KMS-11 (cell line): ENCODE measurements at regions not wholly inside any gene's neighbourhood (a gene's known extent, or its start where the extent isn't known, plus 50 kb on each side); places are given as distances from the start of the nearest gene placed in this dataset.
"Not testable (repeated sequence)": the region's sequence is repeated elsewhere in the genome, so short reads cannot be mapped to it uniquely, and the experiment has no call there.

Experiments
- H2AFZ ChIP-seq: fragments of 200-600 bp; sonication (generic); 2 replicates; pipeline ENCODE4 v1.6.1; 2016; ENCODE audit warnings: antibody characterized with exemption, mixed run types, low read depth
- H3K27ac ChIP-seq: fragments of 200-600 bp; sonication (generic); 2 replicates; pipeline ENCODE4 v1.6.1; 2016; ENCODE audit warnings: mild to moderate bottlenecking, mixed run types
- H3K27me3 ChIP-seq: fragments of 200-600 bp; sonication (generic); 2 replicates; pipeline ENCODE4 v1.6.1; 2017; ENCODE audit warnings: mild to moderate bottlenecking, low read depth, mixed run types, moderate library complexity; ENCODE audit not compliant: insufficient read depth
- H3K36me3 ChIP-seq: fragments of 200-600 bp; sonication (generic); 2 replicates; pipeline ENCODE4 v1.6.1; 2017; ENCODE audit warnings: mild to moderate bottlenecking, mixed run types; ENCODE audit not compliant: insufficient read depth
- H3K4me1 ChIP-seq: fragments of 200-600 bp; sonication (generic); 2 replicates; pipeline ENCODE4 v1.6.1; 2016; ENCODE audit warnings: mild to moderate bottlenecking, low read depth, mixed run types; ENCODE audit not compliant: poor library complexity, severe bottlenecking
- H3K4me2 ChIP-seq: fragments of 200-600 bp; sonication (generic); 2 replicates; pipeline ENCODE4 v1.7.0; 2016; ENCODE audit warnings: mild to moderate bottlenecking, mixed run types
- H3K4me3 ChIP-seq: fragments of 200-600 bp; sonication (generic); IDR thresholded peaks from 2 replicates; pipeline ENCODE4 v1.6.1; 2017; ENCODE audit warnings: low read depth, low read length, mixed read lengths; ENCODE audit not compliant: insufficient read depth
- H3K79me2 ChIP-seq: fragments of 200-600 bp; sonication (generic); 2 replicates; pipeline ENCODE4 v1.6.1; 2016; ENCODE audit warnings: low read depth, mixed run types; ENCODE audit not compliant: insufficient read depth
- H3K9ac ChIP-seq: fragments of 200-600 bp; sonication (generic); 2 replicates; pipeline ENCODE4 v1.6.1; 2016; ENCODE audit warnings: mild to moderate bottlenecking, mixed run types
- H4K20me1 ChIP-seq: fragments of 200-600 bp; sonication (generic); 2 replicates; pipeline ENCODE4 v1.6.1; 2016; ENCODE audit warnings: mild to moderate bottlenecking, mixed run types; ENCODE audit not compliant: insufficient read depth
- CTCF ChIP-seq: fragments of 200-600 bp; sonication (generic); conservative IDR thresholded peaks from 2 replicates; pipeline ENCODE4 v1.6.1; 2017; ENCODE audit warnings: low read depth, mild to moderate bottlenecking, antibody characterized with exemption, low read length, moderate library complexity, mixed read lengths

- Histone ChIP-seq H3K4me2 (peak overlapping the region; percentile 56; the same call in 1 of the 2 replicates), H3K4me3 (no peak overlapping the region), H3K36me3 (no peaks in the 10 kb centered on the region), H4K20me1 (no peaks in the 10 kb centered on the region), H3K9ac (no peak overlapping the region), H3K27ac (peak overlapping the region; percentile 54; the same call in 1 of the 2 replicates), H3K79me2 (no peaks in the 10 kb centered on the region), H3K4me1 (peaks cover 30% of the 10 kb centered on the region), H3K27me3 (no peaks in the 10 kb centered on the region), H2AFZ (0 out of 2 replicates have a peak overlapping the region, but pooled peaks have one; percentile 42)
- no peak for TF ChIP-seq CTCF
Observed at GRCh38 chr6:139447656-139447975, 73.2 kb upstream of the CITED2 start.

GRCh38 chr6:139446768-139447655, 72.6 kb upstream of the CITED2 start:
- no peaks in the 10 kb centered on the region for H3K36me3 ChIP-seq
- no peaks in the 10 kb centered on the region for H3K79me2 ChIP-seq
- no peak overlapping the region for H3K4me3 ChIP-seq
- H3K4me2 ChIP-seq, result no peak overlapping the region
- H3K27me3 ChIP-seq, result no peaks in the 10 kb centered on the region
- H3K27ac ChIP-seq, result no peak overlapping the region
- H4K20me1 ChIP-seq, result no peaks in the 10 kb centered on the region
- no peak overlapping the region for H3K9ac ChIP-seq
- no peak for TF ChIP-seq CTCF
- H3K4me1 ChIP-seq, result peaks cover 30% of the 10 kb centered on the region
- no peak overlapping the region for H2AFZ ChIP-seq

- Histone ChIP-seq H3K4me1 (peaks cover 30% of the 10 kb centered on the region), H3K79me2 (no peaks in the 10 kb centered on the region), H3K4me3 (no peak overlapping the region), H3K4me2 (no peak overlapping the region), H3K36me3 (no peaks in the 10 kb centered on the region), H2AFZ (no peak overlapping the region), H4K20me1 (no peaks in the 10 kb centered on the region), H3K27me3 (no peaks in the 10 kb centered on the region), H3K9ac (no peak overlapping the region), H3K27ac (no peak overlapping the region)
- TF ChIP-seq CTCF, result no peak
Observed at GRCh38 chr6:139446138-139446715, 71.8 kb upstream of the CITED2 start.

- peaks cover 22% of the 10 kb centered on the region for H3K4me1 ChIP-seq
- not testable (repeated sequence) for H3K27me3 ChIP-seq, H2AFZ ChIP-seq, H4K20me1 ChIP-seq, H3K27ac ChIP-seq, H3K4me3 ChIP-seq, H3K79me2 ChIP-seq, H3K36me3 ChIP-seq, H3K4me2 ChIP-seq, H3K9ac ChIP-seq
Observed at GRCh38 chr6:139444273-139444787, 69.9 kb upstream of the CITED2 start.
